ENCODE measurements at regions not wholly inside any gene's neighbourhood (a gene's known extent, or its start where the extent isn't known, plus 50 kb on each side); places are given as distances from the start of the nearest gene placed in this dataset.
A peak's percentile ranks its signal among the peaks of the same experiment; 100 is the strongest.
"Not testable (repeated sequence)": the region's sequence is repeated elsewhere in the genome, so short reads cannot be mapped to it uniquely, and the experiment has no call there.

DNA sequence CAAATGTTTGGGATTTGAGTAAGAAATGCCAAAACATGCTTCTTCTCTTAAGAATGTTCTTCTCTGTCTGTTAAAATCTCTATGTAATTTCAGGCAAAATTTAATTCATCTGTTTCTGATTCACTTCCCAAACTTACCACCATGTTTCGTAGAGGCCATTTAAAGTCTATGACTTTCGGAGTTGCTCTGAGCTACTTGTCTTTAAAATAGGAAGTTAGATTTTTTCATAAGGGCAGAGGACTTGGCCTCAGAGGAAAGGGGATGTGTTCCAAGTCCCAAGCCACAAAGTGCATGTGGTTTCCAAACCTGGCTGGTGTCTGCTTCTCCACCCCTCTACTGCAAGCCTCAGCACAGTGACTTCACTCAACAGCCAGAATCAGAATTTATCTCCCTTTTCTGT, 111.3 kb upstream of the ADRA1B start:
- Histone ChIP-seq H3K4me3 (no peak overlapping the region), H3K4me1 (ENCODE audit: control insufficient read depth, insufficient read depth, low read length) (no peaks in the 10 kb centered on the region), H3K27ac (ENCODE audit: control insufficient read depth, insufficient read depth) (no peak overlapping the region), H3K79me2 (ENCODE audit: control insufficient read depth, insufficient read depth, low read length) (no peaks in the 10 kb centered on the region), H2AFZ (ENCODE audit: control insufficient read depth, low read depth, low read length) (no peak overlapping the region), H3K4me2 (ENCODE audit: control insufficient read depth, insufficient read depth) (no peak overlapping the region), H3K9me3 (replicated peaks; ENCODE audit: control insufficient read depth, insufficient read depth, low read length) (no peaks in the 10 kb centered on the region), H3K9ac (ENCODE audit: control insufficient read depth, insufficient read depth, low read length) (no peak overlapping the region), H3K27me3 (replicated peaks in 1 of 2; ENCODE audit: control insufficient read depth in 2 of 2, insufficient read depth in 2 of 2, low read length in 1 of 2) (peaks cover 1 to 4% of the 10 kb centered on the region in 2 experiments; a peak in 1 of 4 replicates), H4K20me1 (ENCODE audit: control insufficient read depth, insufficient read depth) (no peaks in the 10 kb centered on the region), H3K36me3 (ENCODE audit: control insufficient read depth in 2 of 2, insufficient read depth in 2 of 2, low read length in 1 of 2) (no peaks in the 10 kb centered on the region)
- BruUV-seq (replicated peaks), result no TSS peak
- ATAC-seq (no peak), FAIRE-seq (no peak), DNase-seq (ENCODE audit: low read depth, low spot score) (no peak)
- SMC1A ChIA-PET (ENCODE audit: uncharacterized antibody, unreplicated experiment), result interaction anchor here (0.5 to 1.7 kb wide), 3 partner anchors 8 to 51 kb away, joined by 3 to 4 read pairs (median 4); no protein-coding TSS in a partner anchor
- in situ Hi-C loops (cut with MboI) (no loop called here), intact Hi-C loops (cut with micrococcal nuclease; ENCODE audit: unreplicated experiment) (no loop called here)
- RAD21 ChIA-PET (ENCODE audit: unreplicated experiment), result interaction anchor here (1.2 kb wide), 1 partner anchor 9 kb away, joined by 3 read pairs; no protein-coding TSS in a partner anchor
- CTCF ChIA-PET, result no interaction called here
- TF ChIP-seq BCLAF1 (IDR thresholded peaks at IDR 0.05), result no peak
- TF ChIP-seq BMI1 (IDR thresholded peaks at IDR 0.05; ENCODE audit: borderline replicate concordance), result no peak
- peak; percentile 11; the same call in 1 of the 2 replicates for TF ChIP-seq SPI1 (IDR thresholded peaks at IDR 0.05; ENCODE audit: borderline replicate concordance, insufficient read depth, low read depth, low read length)
- WGBS (ENCODE audit: insufficient coverage, insufficient replicate concordance, low lambda C conversion rate, missing lambda C conversion rate), result 65% methylated on average over 2 of the region's 2 CpGs
- POLR2A ChIA-PET, result interaction anchor here (0.6 kb wide), 1 partner anchor 30 kb away, joined by 3 read pairs; no protein-coding TSS in a partner anchor

DNA sequence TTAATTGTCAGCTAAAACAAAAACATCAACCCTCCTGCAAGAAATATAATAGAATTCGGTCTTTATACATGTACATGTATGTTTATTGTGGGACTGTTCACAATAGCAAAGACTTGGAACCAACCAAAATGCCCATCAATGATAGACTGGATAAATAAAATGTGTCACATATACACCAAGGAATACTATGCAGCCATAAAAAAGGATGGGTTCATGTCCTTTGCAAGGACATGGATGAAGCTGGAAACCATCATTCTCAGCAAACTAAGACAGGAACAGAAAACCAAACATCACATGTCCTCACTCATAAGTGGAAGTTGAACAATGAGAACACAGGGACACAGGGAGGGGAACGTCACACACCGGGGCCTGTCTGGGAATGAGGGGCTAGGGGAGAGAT, 109.1 kb upstream of the ADRA1B start:
- H3K9me3 ChIP-seq (replicated peaks; ENCODE audit: control insufficient read depth, insufficient read depth, low read length); RAD21 ChIA-PET (ENCODE audit: unreplicated experiment); ATAC-seq; H3K4me1 ChIP-seq (ENCODE audit: control insufficient read depth, insufficient read depth, low read length); POLR2A ChIA-PET; H3K9ac ChIP-seq (ENCODE audit: control insufficient read depth, insufficient read depth, low read length); H3K4me2 ChIP-seq (ENCODE audit: control insufficient read depth, insufficient read depth); H3K36me3 ChIP-seq (ENCODE audit: control insufficient read depth in 2 of 2, insufficient read depth in 2 of 2, low read length in 1 of 2); DNase-seq (ENCODE audit: low read depth, low spot score); BruUV-seq (replicated peaks); H4K20me1 ChIP-seq (ENCODE audit: control insufficient read depth, insufficient read depth); H2AFZ ChIP-seq (ENCODE audit: control insufficient read depth, low read depth, low read length); H3K27ac ChIP-seq (ENCODE audit: control insufficient read depth, insufficient read depth); H3K79me2 ChIP-seq (ENCODE audit: control insufficient read depth, insufficient read depth, low read length); H3K4me3 ChIP-seq; intact Hi-C loops (cut with micrococcal nuclease; ENCODE audit: unreplicated experiment); in situ Hi-C loops (cut with MboI); FAIRE-seq; H3K27me3 ChIP-seq (replicated peaks in 1 of 2; ENCODE audit: control insufficient read depth in 2 of 2, insufficient read depth in 2 of 2, low read length in 1 of 2); CTCF ChIA-PET; SMC1A ChIA-PET (ENCODE audit: uncharacterized antibody, unreplicated experiment): not testable (repeated sequence)
- 71% methylated on average over 3 of the region's 3 CpGs for whole genome bisulfite sequencing (ENCODE audit: insufficient coverage, insufficient replicate concordance, low lambda C conversion rate, missing lambda C conversion rate)

Measured in GM12878 (cell line).